Esophagus squamous epithelium (tissue), 4 donors: ENCODE measurements at regions not wholly inside any gene's neighbourhood (a gene's known extent, or its start where the extent isn't known, plus 50 kb on each side); places are given as distances from the start of the nearest gene placed in this dataset.
"Not testable (repeated sequence)": the region's sequence is repeated elsewhere in the genome, so short reads cannot be mapped to it uniquely, and the experiment has no call there.

Experiments
- POLR2A ChIP-seq, 4 donors: fragments of 450-650 bp; IDR thresholded peaks; one replicate each; pipeline ENCODE4 v1.6.1; 2017; ENCODE audit warnings: antibody characterized with exemption in 4 of 4, mild to moderate bottlenecking in 4 of 4, moderate library complexity in 3 of 4
- TF ChIP-seq, protein P1 (sequence below), 6 experiments: fragments of 450-650 bp in 4 of 6; fragments of 200-600 bp in 2 of 6; sonication (generic) in 2 of 6; IDR thresholded peaks; one replicate each; pipeline ENCODE4 v1.5.1; 2016 to 2019; ENCODE audit warnings: antibody characterized with exemption in 6 of 6, mild to moderate bottlenecking in 4 of 6, moderate library complexity in 4 of 6

DNA sequence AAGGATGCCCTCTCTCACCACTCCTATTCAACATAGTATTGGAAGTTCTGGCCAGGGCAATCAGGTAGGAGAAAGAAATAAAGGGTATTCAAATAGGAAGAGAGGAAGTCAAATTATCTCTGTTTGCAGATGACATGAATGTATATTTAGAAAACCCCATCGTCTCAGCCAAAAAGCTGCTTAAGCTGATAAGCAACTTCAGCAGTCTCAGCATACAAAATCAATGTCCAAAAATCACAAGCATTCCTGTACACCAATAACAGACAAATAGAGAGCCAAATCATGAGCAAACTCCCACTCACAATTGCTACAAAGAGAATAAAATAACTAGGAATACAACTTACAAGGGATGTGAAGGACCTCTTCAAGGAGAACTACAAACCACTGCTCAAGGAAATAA lies 184.6 kb downstream of the HACE1 start:
- not testable (repeated sequence) for TF ChIP-seq POLR2A (IDR thresholded peaks at IDR 0.05)
- TF ChIP-seq, protein P1, sequence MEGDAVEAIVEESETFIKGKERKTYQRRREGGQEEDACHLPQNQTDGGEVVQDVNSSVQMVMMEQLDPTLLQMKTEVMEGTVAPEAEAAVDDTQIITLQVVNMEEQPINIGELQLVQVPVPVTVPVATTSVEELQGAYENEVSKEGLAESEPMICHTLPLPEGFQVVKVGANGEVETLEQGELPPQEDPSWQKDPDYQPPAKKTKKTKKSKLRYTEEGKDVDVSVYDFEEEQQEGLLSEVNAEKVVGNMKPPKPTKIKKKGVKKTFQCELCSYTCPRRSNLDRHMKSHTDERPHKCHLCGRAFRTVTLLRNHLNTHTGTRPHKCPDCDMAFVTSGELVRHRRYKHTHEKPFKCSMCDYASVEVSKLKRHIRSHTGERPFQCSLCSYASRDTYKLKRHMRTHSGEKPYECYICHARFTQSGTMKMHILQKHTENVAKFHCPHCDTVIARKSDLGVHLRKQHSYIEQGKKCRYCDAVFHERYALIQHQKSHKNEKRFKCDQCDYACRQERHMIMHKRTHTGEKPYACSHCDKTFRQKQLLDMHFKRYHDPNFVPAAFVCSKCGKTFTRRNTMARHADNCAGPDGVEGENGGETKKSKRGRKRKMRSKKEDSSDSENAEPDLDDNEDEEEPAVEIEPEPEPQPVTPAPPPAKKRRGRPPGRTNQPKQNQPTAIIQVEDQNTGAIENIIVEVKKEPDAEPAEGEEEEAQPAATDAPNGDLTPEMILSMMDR (IDR thresholded peaks at IDR 0.05): not testable (repeated sequence)
